GM18868 (cell line): ENCODE measurements at regions not wholly inside any gene's neighbourhood (a gene's known extent, or its start where the extent isn't known, plus 50 kb on each side); places are given as distances from the start of the nearest gene placed in this dataset.
"Not testable (repeated sequence)": the region's sequence is repeated elsewhere in the genome, so short reads cannot be mapped to it uniquely, and the experiment has no call there.

Experiments
- ATAC-seq: cut with Tn5 transposase; IDR thresholded peaks from one replicate; pipeline ENCODE4 v1.9.1; 2021; ENCODE audit warnings: mild to moderate bottlenecking, moderate library complexity; ENCODE audit not compliant: unreplicated experiment

DNA sequence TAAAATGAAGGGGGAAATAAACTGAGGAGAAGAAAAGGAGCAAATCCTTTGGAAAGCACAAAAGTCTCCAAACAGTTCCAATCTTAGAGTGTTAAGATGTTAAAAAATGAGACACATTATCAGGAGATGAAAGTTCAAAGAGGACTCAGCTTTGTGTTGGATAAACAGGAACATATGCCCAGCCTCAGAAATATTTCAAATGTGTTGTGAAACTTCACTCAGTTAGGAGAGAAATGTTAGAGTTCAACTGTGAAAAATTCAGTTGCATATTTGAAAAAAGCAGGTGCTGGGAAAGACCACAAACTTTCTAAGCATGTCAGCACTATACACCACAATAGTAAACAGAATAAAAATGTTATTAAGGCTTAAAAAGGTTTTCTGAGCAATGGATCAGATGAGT is 136.8 kb upstream of the PRKD1 start:
- no peak for ATAC-seq

DNA sequence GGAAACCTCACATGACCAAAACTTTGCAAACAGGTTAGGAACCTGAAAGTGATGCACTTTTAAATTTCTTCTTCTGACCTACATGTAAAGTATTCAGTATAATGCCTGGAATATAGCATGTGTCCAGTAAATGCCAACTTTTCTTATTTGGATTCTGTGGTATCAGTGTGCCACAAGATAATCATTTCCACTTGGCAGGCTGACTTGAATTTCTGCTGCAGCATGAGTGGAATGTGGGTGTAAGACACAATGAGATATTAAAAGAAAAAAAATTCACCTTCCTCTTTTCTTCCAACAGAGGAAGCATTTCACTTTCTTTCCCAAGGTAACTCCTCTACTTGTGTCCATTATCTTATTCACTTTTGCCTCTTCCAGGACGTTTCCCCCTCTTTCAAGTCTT is 141.9 kb upstream of the PRKD1 start:
- ATAC-seq, result no peak

DNA sequence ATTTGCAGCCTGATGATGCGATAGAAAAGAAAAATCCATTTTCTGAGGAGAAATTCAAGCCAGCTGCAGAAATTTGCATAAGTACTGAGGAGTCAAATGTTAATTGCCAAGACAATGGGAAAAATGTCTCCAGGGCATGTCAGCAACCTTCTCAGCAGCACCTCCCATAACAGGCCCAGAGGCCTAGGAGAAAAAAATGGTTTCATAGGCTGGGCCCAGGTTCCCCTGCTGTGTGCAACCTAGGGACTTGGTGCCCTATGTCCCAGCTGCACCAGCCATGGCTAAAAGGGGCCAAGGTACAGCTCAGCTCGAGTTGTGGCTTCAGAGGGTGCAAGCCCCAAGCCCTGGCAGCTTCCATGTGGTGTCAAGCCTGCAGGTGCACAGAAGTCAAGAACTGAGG is 144.8 kb upstream of the PRKD1 start:
- not testable (repeated sequence) for ATAC-seq

DNA sequence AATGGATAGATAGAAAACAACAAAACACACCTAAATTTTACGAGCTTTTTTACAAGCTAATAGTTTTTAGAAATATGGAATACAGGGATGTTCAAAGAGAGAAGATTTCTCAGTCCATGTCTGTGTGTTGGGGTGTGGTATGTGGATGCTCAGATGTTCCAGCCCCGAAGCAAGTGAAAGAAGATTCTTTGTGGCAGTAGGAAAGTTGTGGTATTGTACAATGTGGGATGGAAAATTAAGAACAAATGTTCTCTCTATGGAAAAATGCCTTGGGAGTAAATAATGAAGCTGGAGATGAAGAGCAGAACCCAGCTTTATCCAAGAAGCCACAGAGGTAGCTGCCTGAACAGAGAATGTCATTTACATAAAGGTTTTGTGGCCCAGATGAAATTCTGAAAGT is 150.3 kb upstream of the PRKD1 start:
- no peak for ATAC-seq

DNA sequence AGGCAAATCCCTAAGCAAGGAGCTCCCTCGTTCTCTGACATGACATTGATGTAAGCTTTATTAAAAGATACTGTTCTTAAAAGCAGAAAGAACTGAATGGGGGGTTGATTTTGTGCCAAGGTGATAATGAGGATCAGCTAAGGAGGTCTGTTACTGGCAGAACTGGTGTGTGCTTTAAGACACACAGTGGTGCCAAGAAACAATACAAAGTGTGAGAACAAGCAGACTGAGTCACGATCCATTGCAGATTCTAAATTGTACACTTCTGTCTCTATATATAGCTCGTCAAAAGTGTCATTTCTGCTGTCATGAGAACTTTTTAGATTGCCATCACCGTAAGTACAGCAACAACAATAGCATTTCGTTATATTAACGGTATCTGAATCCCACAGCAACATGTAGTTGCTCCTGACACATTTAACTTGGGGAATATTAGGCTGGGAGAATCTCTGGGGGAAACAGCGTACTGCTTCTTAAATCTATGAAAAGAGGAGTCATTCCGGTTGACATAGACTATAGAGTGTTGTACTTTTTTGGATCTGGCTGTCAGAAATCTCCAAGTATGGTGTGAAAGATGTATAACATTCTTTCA is 151.3 kb upstream of the PRKD1 start:
- no peak for ATAC-seq

DNA sequence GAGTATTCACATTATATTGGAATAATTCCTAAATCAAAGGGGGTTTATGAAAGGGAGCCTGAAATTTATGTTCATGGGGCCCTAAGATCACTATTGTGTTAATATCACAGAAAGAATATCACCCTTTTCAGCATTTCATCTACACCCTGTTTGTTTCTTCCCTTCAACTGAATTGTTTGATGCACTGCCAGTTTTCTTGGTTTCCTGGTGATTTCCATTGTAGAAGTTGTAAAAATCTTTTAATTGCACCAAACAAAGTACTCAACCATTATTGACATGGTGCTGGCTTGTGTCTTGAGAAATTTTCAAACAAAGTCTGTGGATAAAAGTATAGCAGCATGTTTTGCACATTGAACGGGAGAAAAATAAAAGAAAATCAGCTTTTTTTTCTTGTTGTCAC is 154.8 kb upstream of the PRKD1 start:
- no peak for ATAC-seq

DNA sequence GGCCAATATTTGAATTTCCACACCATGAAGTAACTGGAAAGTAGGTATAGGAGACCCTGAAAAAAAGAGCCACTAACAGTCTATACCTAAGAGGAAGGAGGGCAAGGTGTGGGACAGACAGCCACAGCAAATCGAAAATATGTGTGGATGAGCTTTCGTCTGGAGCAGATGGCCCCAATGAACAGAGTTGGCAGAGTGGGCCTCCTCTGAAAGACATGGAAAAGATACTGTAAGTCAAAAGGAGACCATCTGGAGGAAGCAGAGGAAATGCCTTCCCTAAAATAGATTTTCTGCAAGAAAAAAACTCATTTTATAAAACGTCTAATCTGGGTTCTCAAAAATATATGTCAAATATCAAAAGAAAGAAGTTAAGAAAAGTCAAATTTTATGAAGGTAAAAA is 157.2 kb upstream of the PRKD1 start:
- ATAC-seq, result no peak

DNA sequence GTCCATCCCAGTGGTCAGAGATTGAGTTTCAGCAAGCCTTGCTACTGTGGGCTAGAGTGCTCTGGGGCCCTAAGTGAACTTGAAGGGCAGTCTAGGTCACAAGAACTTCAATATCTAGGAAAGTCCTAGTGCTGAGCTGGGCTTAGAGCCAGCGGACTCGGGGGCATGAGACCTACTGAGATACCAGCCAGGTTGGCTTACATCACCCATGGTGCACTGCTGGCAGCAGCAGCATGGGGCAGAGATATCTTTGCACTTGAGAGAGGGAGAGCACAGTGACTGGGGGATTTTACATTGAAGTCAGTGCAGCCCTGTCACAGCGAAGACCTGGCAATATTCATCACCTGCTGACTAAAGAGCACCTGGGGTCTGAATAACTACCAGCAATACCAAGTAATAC is 158.3 kb upstream of the PRKD1 start:
- no peak for ATAC-seq

DNA sequence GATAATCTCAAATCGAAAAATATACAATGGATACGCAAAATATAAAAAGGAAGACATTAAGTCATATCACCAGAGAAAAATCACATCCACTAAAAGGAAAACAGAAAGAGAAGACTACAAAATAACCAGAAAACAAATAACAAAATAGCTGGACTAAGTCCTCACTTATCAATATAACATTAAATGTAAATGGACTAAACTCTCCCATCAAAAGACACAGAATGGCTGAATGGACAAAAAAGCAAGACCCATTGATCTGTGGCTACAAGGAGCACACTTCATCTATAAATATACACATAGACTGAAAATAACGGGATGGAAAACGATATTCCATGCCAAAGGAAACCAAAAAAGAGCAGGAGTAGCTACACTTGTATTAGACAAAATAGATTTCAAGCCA is 161.0 kb upstream of the PRKD1 start:
- no peak for ATAC-seq

DNA sequence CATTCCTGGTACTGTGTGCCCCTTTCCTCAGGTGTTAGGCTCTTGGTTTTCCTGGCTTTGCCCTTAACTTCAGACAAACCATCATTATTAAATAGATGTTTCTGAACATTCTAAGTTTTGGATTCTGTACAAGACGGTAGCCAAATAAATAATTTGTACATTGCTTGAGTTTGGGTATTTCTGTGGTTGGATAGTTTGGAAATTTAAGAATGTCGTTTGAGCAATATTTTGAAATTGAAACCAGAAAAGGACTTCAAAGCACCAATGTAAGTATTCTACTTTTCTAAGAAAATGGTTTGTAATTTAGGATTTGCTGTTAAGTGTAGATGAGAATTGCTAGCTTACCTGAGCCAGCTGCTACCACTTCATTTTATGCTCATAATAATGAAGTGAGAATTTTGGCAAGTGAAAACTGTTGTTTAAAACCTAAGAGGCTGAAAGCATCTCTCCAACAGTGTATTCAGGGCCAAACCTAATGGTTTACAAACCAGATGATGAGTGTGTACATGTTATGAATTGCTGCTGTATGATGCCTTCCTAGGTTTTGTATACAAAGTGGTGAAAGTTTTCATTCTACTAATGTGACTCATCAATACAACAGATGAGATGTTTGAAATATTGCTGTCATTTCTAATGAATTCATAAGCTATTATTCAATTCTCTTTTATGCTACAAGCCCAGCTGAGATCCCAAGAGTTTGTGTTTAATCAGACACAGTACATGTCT is 181.5 kb upstream of the PRKD1 start:
- ATAC-seq, result no peak

DNA sequence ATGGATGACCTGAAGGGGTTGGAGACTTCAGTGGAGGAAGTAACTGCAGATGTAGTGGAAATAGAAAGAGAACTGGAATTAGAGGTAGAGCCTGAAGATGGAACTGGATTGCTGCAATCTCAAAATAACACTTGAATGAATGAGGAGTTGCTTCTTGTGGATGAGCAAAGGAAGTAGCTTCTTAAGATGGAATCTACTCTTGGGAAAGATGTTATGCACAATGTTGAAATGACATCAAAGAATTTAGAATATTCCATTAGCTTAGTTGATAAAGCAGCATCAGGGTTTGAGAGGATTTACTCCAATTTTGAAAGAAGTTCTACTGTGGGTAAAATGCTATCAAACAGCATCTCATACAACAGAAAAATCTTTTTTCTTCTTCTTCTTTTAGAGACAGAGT is 186.4 kb upstream of the PRKD1 start:
- no peak for ATAC-seq

DNA sequence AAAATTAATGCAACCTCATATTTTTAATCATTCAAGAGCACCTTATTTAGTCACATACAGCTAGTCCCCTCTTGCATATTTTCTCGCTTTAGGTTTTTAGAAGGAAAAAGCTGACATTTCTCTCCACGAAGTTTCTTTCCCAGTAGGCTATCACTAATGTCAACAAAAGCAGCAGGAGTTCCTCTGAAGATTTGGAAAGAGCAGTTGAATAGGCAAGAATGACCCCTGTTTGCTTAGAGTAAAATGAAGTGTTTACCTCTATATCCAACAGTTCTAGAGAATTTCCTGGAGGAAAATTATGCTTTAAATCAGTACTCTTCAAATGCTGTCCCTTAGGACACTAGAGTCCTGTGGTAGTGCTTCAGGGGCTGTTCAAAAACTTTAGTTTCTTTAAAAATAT is 188.1 kb upstream of the PRKD1 start:
- ATAC-seq, result no peak

DNA sequence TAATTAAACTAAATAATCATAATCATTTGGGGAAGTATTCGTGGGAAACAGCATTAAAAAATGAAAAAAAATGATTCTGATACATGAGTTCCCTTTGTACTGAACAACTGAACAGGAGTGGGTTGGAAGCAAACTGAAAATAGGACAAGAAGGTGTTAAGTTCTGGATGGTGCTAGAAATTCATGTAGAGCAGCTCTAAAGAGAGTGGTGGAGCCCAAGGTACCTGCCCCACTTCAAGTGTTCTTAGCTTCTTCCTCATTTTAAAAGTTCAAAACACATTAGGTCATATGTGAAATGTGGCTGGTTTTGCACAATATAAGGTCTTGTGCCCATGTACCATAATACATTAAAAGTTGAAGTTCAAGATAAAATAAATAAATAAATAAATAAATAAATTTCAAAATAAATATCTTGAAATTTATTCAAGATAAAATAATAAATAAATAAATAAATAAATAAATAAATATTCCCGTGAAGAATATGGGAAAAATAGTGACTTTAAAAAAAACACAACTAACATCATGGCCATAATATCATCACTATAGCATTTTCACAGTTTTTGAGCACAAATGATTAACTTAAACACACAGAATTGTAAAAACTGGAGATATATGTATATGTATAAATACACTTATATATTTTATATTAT is 191.5 kb upstream of the PRKD1 start:
- no peak for ATAC-seq

DNA sequence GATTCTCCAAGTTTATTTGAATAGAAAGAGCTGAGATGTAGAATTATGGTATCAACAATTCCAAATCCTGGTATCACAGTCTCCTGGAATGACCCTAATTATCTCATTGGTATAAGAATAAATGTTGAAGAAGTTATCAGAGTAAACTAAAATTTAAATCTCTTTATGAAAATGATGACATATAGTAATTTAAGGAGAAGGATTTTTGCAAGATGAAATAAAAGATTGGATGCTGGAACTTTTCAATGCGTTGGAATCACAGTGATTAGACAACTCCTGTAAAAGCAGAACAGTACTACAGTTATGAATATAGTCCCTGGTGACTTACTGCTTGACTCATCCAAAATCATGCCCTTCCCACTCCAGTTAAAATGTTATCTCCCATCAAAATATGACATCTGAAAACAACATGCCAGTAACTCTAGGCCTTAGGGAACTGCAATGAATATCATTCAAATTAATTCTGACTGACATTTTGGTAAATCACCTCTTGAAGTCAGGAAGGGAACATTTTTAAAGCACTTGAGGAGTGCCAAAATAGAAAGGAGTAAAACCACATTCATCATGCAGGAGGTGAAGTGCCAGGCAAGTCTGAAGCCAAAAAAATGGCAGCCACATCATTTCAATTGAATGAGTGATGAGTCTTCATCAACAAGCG is 197.8 kb upstream of the PRKD1 start:
- no peak for ATAC-seq

DNA sequence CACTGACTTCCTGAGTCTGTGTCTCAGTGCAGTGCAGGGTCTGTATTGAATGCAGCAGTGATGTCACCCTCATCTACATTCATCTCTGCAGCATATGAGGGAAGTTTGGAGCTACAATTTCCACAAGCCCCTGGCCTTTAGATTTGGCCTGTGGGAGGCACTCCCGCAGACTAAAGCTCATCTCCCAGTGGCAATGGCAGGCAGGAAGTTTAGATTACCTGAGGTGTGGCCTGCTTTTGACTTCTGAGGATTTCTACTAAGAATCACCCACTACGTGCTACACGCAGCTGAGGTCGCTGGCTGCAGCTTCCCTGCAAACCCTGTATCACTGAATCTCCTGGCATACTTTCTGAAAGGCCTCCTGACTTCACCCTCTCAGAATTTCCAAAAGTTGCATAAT is 202.2 kb upstream of the PRKD1 start:
- no peak for ATAC-seq

DNA sequence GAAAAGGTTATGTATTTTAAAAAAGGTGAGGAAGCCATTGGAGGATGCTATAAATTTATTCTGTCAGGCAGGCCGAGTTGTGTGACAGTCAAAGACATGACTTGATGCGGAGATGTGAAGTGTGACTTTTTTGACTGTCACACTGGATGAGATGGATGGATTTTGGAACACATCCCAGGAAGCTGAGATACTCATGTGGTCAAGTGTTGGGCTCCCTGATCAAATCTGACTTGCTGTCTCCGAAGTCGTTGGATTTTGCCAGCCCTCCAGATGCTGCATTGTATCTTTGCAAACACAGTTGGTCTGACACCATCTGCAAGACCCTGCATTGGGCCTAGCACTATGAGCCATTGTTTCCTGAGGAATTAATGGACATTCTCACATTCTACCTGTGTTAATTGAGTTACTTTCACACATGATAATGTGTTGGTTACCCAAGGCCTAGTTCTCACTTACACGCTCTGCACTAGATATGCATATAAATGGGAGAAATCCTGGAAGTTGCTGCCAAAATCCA is 204.0 kb upstream of the PRKD1 start:
- no peak for ATAC-seq

DNA sequence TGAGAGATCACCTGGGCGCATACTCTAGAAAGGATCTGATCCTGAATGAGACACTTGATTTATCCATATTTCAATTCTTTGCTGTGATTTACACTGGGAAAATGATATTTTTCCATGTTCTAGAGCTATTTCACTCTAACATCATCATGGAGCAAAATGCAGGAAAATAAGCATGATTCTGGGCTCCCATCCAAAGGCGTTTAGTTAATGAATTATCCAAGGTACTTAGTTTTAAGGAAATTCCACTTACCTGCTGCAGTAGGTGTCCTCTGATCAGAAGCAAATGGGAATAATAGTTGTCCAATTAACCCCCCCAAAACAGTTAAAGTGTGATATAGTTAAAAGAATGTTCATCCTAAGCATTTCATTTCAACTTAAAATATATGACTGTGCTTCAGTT is 204.5 kb upstream of the PRKD1 start:
- ATAC-seq, result no peak

DNA sequence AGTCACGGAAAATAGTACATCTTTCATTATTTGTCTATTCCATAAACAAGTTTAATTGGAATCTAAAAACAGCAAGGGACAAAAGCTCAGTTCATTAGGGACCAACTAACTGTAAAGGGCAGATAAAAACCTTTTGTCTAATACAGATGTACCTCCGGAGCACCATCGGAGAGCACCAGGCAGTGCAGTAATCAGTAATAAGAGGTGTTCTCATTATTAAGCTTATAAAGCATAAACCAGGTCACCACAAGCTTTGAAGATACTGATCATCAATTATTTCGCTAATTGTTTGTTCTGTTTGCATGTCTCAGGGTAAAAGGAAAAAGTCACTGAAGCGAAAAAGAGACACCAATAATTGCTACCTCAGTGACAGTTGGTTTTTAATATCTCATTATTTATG is 207.3 kb upstream of the PRKD1 start:
- ATAC-seq, result no peak

DNA sequence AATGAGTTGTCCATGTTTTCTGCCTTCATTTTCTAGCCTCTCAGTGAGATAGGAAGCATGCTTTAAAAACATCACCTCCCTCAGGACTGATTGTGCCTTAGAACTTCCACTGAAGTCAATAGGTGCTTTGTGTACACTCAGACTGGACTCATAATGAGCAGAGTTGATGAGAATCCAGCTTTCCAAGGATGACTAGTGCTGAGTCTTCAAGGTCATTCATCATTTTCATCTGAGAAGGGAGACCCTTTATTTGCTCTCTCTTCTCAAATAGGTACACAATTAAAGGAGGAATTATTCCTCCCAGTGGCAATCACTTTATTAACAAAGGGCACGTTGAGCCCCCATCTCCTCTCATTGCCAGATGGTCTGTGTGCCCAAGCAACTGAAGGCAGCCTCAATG is 210.9 kb upstream of the PRKD1 start:
- no peak for ATAC-seq

DNA sequence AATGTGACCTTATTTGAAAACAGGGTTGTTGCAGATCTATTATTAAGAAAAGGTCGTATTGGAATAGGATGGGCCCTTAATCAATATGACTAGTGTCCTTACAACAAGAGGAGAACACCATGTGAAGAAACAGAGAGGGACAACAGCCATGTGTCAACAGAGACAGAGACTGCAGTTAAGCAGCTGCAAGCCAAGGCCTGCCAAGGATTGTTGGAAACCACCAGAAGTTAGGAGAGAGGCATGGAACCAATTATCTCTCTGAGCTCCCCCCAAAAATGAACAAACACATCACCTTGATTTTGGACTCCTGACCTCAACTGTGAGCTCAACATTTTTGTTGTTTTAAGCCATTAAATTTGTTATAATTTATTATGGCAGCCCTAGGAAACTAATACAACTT is 214.6 kb upstream of the PRKD1 start:
- no peak for ATAC-seq

DNA sequence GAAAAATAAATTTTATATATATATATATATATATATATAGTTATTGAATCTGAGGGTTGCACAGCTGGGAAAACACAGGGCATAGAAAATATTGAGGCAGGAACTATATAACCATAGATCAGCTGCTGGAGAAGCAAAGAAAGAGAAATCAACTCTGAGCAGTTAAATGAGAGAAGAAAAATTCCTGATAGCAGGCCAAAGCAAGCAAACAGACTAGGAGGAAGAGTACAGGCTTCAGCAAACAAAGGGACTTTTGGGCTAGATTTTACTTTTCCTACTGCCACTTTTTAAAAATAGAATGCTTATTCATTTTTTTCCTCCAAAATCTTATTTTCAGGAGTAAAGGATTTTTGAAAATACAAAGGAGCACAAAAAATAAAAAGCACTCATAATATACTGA is 216.0 kb upstream of the PRKD1 start:
- no peak for ATAC-seq

DNA sequence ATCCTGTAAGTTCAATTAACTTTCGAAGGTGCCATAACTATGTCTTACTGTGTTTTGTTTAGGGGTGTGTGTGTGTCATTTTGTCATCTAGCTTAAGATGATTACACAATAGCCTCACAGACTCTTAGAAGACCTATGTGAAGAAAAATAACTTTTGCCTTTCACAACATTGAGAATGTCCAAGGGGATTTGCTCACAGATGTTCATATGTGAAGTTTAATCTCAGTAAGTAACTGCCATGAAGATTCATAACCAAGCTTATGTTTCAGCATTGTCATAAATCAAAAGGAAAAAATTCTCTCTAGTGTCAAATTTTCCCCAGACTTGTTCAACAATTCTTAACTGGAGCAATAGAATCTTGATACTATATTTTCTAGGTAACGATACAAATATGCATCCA is 226.1 kb upstream of the PRKD1 start:
- no peak for ATAC-seq
